ENCODE measurements at regions not wholly inside any gene's neighbourhood (a gene's known extent, or its start where the extent isn't known, plus 50 kb on each side); places are given as distances from the start of the nearest gene placed in this dataset.

GRCh38 chr1:95620076-95620475, 386.1 kb downstream of the RWDD3 start:
- TF ChIP-seq, protein P1, sequence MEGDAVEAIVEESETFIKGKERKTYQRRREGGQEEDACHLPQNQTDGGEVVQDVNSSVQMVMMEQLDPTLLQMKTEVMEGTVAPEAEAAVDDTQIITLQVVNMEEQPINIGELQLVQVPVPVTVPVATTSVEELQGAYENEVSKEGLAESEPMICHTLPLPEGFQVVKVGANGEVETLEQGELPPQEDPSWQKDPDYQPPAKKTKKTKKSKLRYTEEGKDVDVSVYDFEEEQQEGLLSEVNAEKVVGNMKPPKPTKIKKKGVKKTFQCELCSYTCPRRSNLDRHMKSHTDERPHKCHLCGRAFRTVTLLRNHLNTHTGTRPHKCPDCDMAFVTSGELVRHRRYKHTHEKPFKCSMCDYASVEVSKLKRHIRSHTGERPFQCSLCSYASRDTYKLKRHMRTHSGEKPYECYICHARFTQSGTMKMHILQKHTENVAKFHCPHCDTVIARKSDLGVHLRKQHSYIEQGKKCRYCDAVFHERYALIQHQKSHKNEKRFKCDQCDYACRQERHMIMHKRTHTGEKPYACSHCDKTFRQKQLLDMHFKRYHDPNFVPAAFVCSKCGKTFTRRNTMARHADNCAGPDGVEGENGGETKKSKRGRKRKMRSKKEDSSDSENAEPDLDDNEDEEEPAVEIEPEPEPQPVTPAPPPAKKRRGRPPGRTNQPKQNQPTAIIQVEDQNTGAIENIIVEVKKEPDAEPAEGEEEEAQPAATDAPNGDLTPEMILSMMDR (IDR thresholded peaks at IDR 0.05 in 4 of 5, conservative IDR thresholded peaks at IDR 0.05 in 1 of 5), result no peak
- TF ChIP-seq POLR2A (IDR thresholded peaks at IDR 0.05), result no peak

All from gastrocnemius medialis (tissue), 4 donors.